ENCODE measurements at regions not wholly inside any gene's neighbourhood (a gene's known extent, or its start where the extent isn't known, plus 50 kb on each side); places are given as distances from the start of the nearest gene placed in this dataset.

GRCh38 chr13:84865783-84866221, 933.4 kb downstream of the SLITRK6 start:
- intact Hi-C loops (cut with micrococcal nuclease), result no loop called here
- H3K4me3 Mint-ChIP-seq, result no peak overlapping the region
- H3K4me1 Mint-ChIP-seq, result no peaks in the 10 kb centered on the region
- ChIA-PET CTCF (no interaction called here), POLR2A (no interaction called here)
- TF ChIP-seq CTCF (IDR thresholded peaks at IDR 0.05), result no peak
- H3K27me3 Mint-ChIP-seq, result no peaks in the 10 kb centered on the region
- H3K9me3 Mint-ChIP-seq, result no peaks in the 10 kb centered on the region
- DNase-seq, result no peak
- H3K36me3 Mint-ChIP-seq (ENCODE audit: low read depth), result no peaks in the 10 kb centered on the region
- no peak overlapping the region for H3K27ac Mint-ChIP-seq
- ATAC-seq (ENCODE audit: low read depth), result no peak

- no peaks in the 10 kb centered on the region for H3K36me3 Mint-ChIP-seq (ENCODE audit: low read depth)
- ChIA-PET POLR2A (no interaction called here), CTCF (no interaction called here)
- ATAC-seq (ENCODE audit: low read depth), result no peak
- TF ChIP-seq CTCF (IDR thresholded peaks at IDR 0.05), result no peak
- no peaks in the 10 kb centered on the region for H3K4me1 Mint-ChIP-seq
- no peaks in the 10 kb centered on the region for H3K27me3 Mint-ChIP-seq
- H3K9me3 Mint-ChIP-seq, result no peaks in the 10 kb centered on the region
- no peak overlapping the region for H3K4me3 Mint-ChIP-seq
- no peak for DNase-seq
- intact Hi-C loops (cut with micrococcal nuclease), result no loop called here
- H3K27ac Mint-ChIP-seq, result no peak overlapping the region
These were observed 934.9 kb downstream of the SLITRK6 start for GRCh38 chr13:84864341-84864740.

- H3K4me1 Mint-ChIP-seq, result no peaks in the 10 kb centered on the region
- ATAC-seq (ENCODE audit: low read depth), result no peak
- intact Hi-C loops (cut with micrococcal nuclease), result no loop called here
- H3K4me3 Mint-ChIP-seq, result no peak overlapping the region
- H3K36me3 Mint-ChIP-seq (ENCODE audit: low read depth), result no peaks in the 10 kb centered on the region
- ChIA-PET POLR2A (no interaction called here), CTCF (no interaction called here)
- no peaks in the 10 kb centered on the region for H3K9me3 Mint-ChIP-seq
- H3K27ac Mint-ChIP-seq, result no peak overlapping the region
- TF ChIP-seq CTCF (IDR thresholded peaks at IDR 0.05), result no peak
- no peaks in the 10 kb centered on the region for H3K27me3 Mint-ChIP-seq
- no peak for DNase-seq
These were observed 952.1 kb downstream of the SLITRK6 start for GRCh38 chr13:84847107-84847506.

- DNase-seq (no peak), ATAC-seq (ENCODE audit: low read depth) (no peak)
- Mint-ChIP-seq H3K36me3 (ENCODE audit: low read depth) (no peaks in the 10 kb centered on the region), H3K27me3 (no peaks in the 10 kb centered on the region), H3K4me1 (no peaks in the 10 kb centered on the region), H3K4me3 (no peak overlapping the region), H3K9me3 (no peaks in the 10 kb centered on the region), H3K27ac (no peak overlapping the region)
- POLR2A ChIA-PET, result no interaction called here
- intact Hi-C loops (cut with micrococcal nuclease), result no loop called here
- CTCF ChIA-PET, result no interaction called here
- no peak for TF ChIP-seq CTCF (IDR thresholded peaks at IDR 0.05)
These were observed 953.2 kb downstream of the SLITRK6 start for GRCh38 chr13:84845907-84846619.

- no peak for ATAC-seq (ENCODE audit: low read depth)
- no peak overlapping the region for H3K4me3 Mint-ChIP-seq
- CTCF ChIA-PET, result no interaction called here
- no peak for TF ChIP-seq CTCF (IDR thresholded peaks at IDR 0.05)
- H3K27ac Mint-ChIP-seq, result no peak overlapping the region
- no peaks in the 10 kb centered on the region for H3K4me1 Mint-ChIP-seq
- no peaks in the 10 kb centered on the region for H3K36me3 Mint-ChIP-seq (ENCODE audit: low read depth)
- intact Hi-C loops (cut with micrococcal nuclease), result no loop called here
- no peaks in the 10 kb centered on the region for H3K9me3 Mint-ChIP-seq
- no peaks in the 10 kb centered on the region for H3K27me3 Mint-ChIP-seq
- POLR2A ChIA-PET, result no interaction called here
- no peak for DNase-seq
These were observed 954.7 kb downstream of the SLITRK6 start for GRCh38 chr13:84844473-84844872.

Data from activated B cell treated with CpG ODN at 0.5 μM for 24 hours (primary cell).